PC-3 (cell line): ENCODE measurements at regions not wholly inside any gene's neighbourhood (a gene's known extent, or its start where the extent isn't known, plus 50 kb on each side); places are given as distances from the start of the nearest gene placed in this dataset.

Source experiments
- CTCF ChIP-seq: fragments of 300-600 bp; sonication (generic); conservative IDR thresholded peaks from 2 replicates; pipeline ENCODE4 v1.5.1; 2017; ENCODE audit warnings: antibody characterized with exemption, low read depth, mild to moderate bottlenecking, low read length
- EZH2 ChIP-seq: fragments of 300-600 bp; sonication (generic); IDR thresholded peaks from one replicate; pipeline ENCODE4 v1.6.1; 2017; ENCODE audit warnings: antibody characterized with exemption, mild to moderate bottlenecking, low read length; ENCODE audit not compliant: unreplicated experiment

DNA sequence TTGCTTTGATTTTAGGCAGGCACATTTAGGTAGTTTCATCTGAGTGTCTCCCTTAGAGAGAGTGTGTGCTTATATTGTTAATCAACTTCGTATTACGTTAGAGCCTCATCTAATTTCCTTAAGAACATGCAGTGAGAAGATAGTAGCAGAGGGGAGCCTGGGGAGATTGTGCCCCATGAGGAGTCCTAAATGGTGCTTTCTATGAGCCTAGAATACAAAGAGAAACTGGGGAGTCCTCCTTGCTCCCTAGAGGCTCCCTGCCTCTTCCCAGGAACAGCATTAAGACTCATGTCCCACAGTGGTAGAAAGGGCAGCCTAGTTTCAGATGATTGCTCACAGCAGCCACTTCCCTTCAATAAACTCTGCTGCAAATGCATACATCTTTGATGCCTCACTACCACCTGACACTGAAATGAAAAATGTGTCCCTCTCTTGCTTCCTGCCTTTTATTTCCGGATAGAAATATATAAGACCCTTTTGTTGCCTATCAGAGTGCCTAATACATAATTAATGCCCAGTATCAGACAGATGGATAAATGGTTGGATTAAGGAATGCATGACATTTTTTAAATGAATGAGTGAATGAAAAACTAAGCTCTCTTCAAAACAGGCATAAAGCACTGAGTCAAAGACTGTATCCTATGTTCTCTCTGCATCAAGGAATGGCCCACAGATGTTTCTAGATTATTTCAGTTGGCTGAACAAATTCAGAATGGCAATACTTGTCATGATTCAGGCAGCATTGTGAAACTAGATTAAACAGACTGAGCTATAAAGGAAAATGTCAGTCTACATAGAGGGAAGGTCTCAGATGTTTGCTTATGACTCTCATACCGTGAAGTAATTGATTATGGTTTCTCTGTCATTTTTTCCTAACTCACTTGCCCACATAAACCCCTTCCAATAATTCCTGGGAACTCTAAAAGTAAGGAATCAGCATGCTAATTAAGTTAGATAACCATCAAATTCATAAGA is 362.1 kb downstream of the LRRC3B start:
- no peak for TF ChIP-seq CTCF
- TF ChIP-seq EZH2, result no peak
